Smooth muscle cell (in vitro differentiated cells): ENCODE measurements at regions not wholly inside any gene's neighbourhood (a gene's known extent, or its start where the extent isn't known, plus 50 kb on each side); places are given as distances from the start of the nearest gene placed in this dataset.
A peak's percentile ranks its signal among the peaks of the same experiment; 100 is the strongest.

Experiments used
- DNase-seq: peaks from one replicate; lab custom pipeline; 2025; ENCODE audit not compliant: unreplicated experiment; lab: John Stamatoyannopoulos, UW
- H2AFZ ChIP-seq: fragments of 200-600 bp; sonication (generic); 2 replicates; pipeline ENCODE4 v1.6.0; 2016; ENCODE audit warnings: antibody characterized with exemption, low read depth, mild to moderate bottlenecking
- H3F3A ChIP-seq: fragments of 200-600 bp; sonication (generic); 2 replicates; pipeline ENCODE4 v1.6.0; 2017; ENCODE audit warnings: antibody characterized with exemption, low read depth
- H3K27ac ChIP-seq: fragments of 200-600 bp; sonication (generic); 2 replicates; pipeline ENCODE4 v1.5.1; 2016; ENCODE audit warnings: low read depth, mild to moderate bottlenecking
- H3K27me3 ChIP-seq: fragments of 200-600 bp; sonication (generic); 2 replicates; pipeline ENCODE4 v1.6.1; 2016; ENCODE audit warnings: low read depth, mild to moderate bottlenecking
- H3K36me3 ChIP-seq: fragments of 200-600 bp; sonication (generic); 2 replicates; pipeline ENCODE4 v1.5.1; 2016; ENCODE audit warnings: low read depth
- H3K4me1 ChIP-seq: fragments of 200-600 bp; sonication (generic); 2 replicates; pipeline ENCODE4 v1.5.1; 2016; ENCODE audit warnings: low read depth
- H3K4me2 ChIP-seq: fragments of 200-600 bp; sonication (generic); 2 replicates; pipeline ENCODE4 v1.6.0; 2016; ENCODE audit warnings: mild to moderate bottlenecking
- H3K4me3 ChIP-seq: fragments of 200-600 bp; sonication (generic); 2 replicates; pipeline ENCODE4 v1.5.1; 2016; ENCODE audit warnings: mild to moderate bottlenecking
- H3K79me2 ChIP-seq: fragments of 200-600 bp; sonication (generic); 2 replicates; pipeline ENCODE4 v1.6.0; 2016; ENCODE audit warnings: low read depth, mild to moderate bottlenecking
- H3K9ac ChIP-seq: fragments of 200-600 bp; sonication (generic); 2 replicates; pipeline ENCODE4 v1.6.0; 2016; ENCODE audit warnings: low read depth
- H3K9me3 ChIP-seq: fragments of 200-600 bp; sonication (generic); replicated peaks from 2 replicates; pipeline ENCODE4 v1.5.1; 2016; ENCODE audit warnings: low read depth
- H4K20me1 ChIP-seq: fragments of 200-600 bp; sonication (generic); 2 replicates; pipeline ENCODE4 v1.6.0; 2016; ENCODE audit warnings: low read depth
- CTCF ChIP-seq: fragments of 200-600 bp; sonication (generic); IDR thresholded peaks from 2 replicates; pipeline ENCODE4 v1.5.1; 2017; ENCODE audit warnings: borderline replicate concordance, mild to moderate bottlenecking, antibody characterized with exemption; ENCODE audit not compliant: insufficient read depth, poor library complexity, severe bottlenecking
- WGBS: methylation state at CpG from one replicate; pipeline ENCODE4 v1.1.7; 2016; ENCODE audit warnings: low lambda C conversion rate; 5-methylcytosine and 5-hydroxymethylcytosine counted together

- H3K27me3 ChIP-seq: no peaks in the 10 kb centered on the region
- no peaks in the 10 kb centered on the region for H3K79me2 ChIP-seq
- no peak overlapping the region for H3K4me3 ChIP-seq
- H3K4me1 ChIP-seq: no peaks in the 10 kb centered on the region
- H3K36me3 ChIP-seq: no peaks in the 10 kb centered on the region
- H3K4me2 ChIP-seq: no peak overlapping the region
- no peak overlapping the region for H3K27ac ChIP-seq
- DNase-seq: no peak
- peak overlapping the region; percentile 6 for H2AFZ ChIP-seq
- no peaks in the 10 kb centered on the region for H3K9me3 ChIP-seq
- TF ChIP-seq CTCF: no peak
- no peaks in the 10 kb centered on the region for H3F3A ChIP-seq
- H3K9ac ChIP-seq: no peak overlapping the region
- no peaks in the 10 kb centered on the region for H4K20me1 ChIP-seq
Measured at GRCh38 chr1:169043823-169044222, 62.7 kb upstream of the ATP1B1 start.

GRCh38 chr1:169044296-169044695 is 62.2 kb upstream of the ATP1B1 start:
- no peak overlapping the region for H3K4me3 ChIP-seq
- H3K36me3 ChIP-seq: no peaks in the 10 kb centered on the region
- no peaks in the 10 kb centered on the region for H4K20me1 ChIP-seq

GRCh38 chr1:169044971-169045370 is 61.5 kb upstream of the ATP1B1 start:
- H3F3A ChIP-seq: no peaks in the 10 kb centered on the region
- no peak for DNase-seq
- no peaks in the 10 kb centered on the region for H3K4me1 ChIP-seq
- no peaks in the 10 kb centered on the region for H3K27me3 ChIP-seq
- H4K20me1 ChIP-seq: no peaks in the 10 kb centered on the region
- no peaks in the 10 kb centered on the region for H3K79me2 ChIP-seq
- H2AFZ ChIP-seq: no peak overlapping the region
- WGBS: 89% methylated on average over 4 of the region's 4 CpGs
- TF ChIP-seq CTCF: no peak
- H3K27ac ChIP-seq: no peak overlapping the region
- H3K4me3 ChIP-seq: no peak overlapping the region
- no peak overlapping the region for H3K4me2 ChIP-seq
- no peak overlapping the region for H3K9ac ChIP-seq
- no peaks in the 10 kb centered on the region for H3K36me3 ChIP-seq
- no peaks in the 10 kb centered on the region for H3K9me3 ChIP-seq

More at GRCh38 chr1:169044296-169044695, 62.2 kb upstream of the ATP1B1 start:
- H3K9me3 ChIP-seq: no peaks in the 10 kb centered on the region
- H2AFZ ChIP-seq: peak overlapping the region; percentile 6
- H3K4me2 ChIP-seq: no peak overlapping the region
- H3K79me2 ChIP-seq: no peaks in the 10 kb centered on the region
- no peaks in the 10 kb centered on the region for H3K27me3 ChIP-seq
- DNase-seq: no peak
- H3K4me1 ChIP-seq: no peaks in the 10 kb centered on the region
- no peak for TF ChIP-seq CTCF
- no peak overlapping the region for H3K9ac ChIP-seq
- no peaks in the 10 kb centered on the region for H3F3A ChIP-seq
- 69% methylated on average over 3 of the region's 3 CpGs for WGBS
- no peak overlapping the region for H3K27ac ChIP-seq

GRCh38 chr1:169046671-169047070 is 59.8 kb upstream of the ATP1B1 start:
- Histone ChIP-seq H3K79me2 (no peaks in the 10 kb centered on the region), H3K27ac (no peak overlapping the region), H3K4me2 (no peak overlapping the region), H3K4me3 (no peak overlapping the region), H3K27me3 (no peaks in the 10 kb centered on the region), H3K4me1 (no peaks in the 10 kb centered on the region), H2AFZ (no peak overlapping the region), H4K20me1 (no peaks in the 10 kb centered on the region), H3K36me3 (no peaks in the 10 kb centered on the region), H3K9ac (no peak overlapping the region), H3K9me3 (no peaks in the 10 kb centered on the region), H3F3A (no peaks in the 10 kb centered on the region)
- no peak for DNase-seq
- no peak for TF ChIP-seq CTCF
- 88% methylated on average over 3 of the region's 3 CpGs for WGBS
